ENCODE measurements at regions not wholly inside any gene's neighbourhood (a gene's known extent, or its start where the extent isn't known, plus 50 kb on each side); places are given as distances from the start of the nearest gene placed in this dataset.

DNA sequence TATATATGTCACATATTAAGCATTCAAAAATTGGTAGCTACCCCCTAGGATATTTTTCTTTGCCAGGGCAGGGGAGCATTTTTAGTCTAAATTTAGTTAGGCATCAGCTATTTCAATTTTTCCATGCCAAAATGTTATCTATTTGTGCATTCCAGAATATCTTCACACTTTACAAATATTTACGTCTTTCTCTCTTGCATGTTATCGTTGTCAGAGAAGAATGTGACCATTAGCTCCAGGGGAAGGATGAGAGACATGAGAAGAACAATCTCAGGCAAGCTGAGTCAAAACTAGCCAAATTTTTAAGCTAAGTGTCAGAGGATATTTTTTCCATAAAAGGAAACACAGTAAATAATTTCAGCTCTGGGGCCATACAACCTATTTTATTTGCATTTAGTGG lies 885.0 kb upstream of the EPHA5 start:
- no peak for TF ChIP-seq EZH2 (IDR thresholded peaks at IDR 0.05; ENCODE audit: insufficient read depth, poor library complexity, severe bottlenecking)
- TF ChIP-seq EZH2phosphoT487 (IDR thresholded peaks at IDR 0.05; ENCODE audit: insufficient read depth, low read depth) = no peak

Data from GM23248 (cell line).